OCI-LY1 (cell line): ENCODE measurements at regions not wholly inside any gene's neighbourhood (a gene's known extent, or its start where the extent isn't known, plus 50 kb on each side); places are given as distances from the start of the nearest gene placed in this dataset.

Source experiments
- H2AFZ ChIP-seq: fragments of 200-600 bp; sonication (generic), shearing (Covaris generic); 2 replicates; pipeline ENCODE4 v1.6.0; 2014; ENCODE audit warnings: antibody characterized with exemption, mild to moderate bottlenecking, low read length
- H3F3A ChIP-seq: fragments of 200-600 bp; sonication (generic), shearing (Covaris generic); 2 replicates; pipeline ENCODE4 v1.6.0; 2014; ENCODE audit warnings: mild to moderate bottlenecking, antibody characterized with exemption, low read length, moderate library complexity; ENCODE audit not compliant: insufficient read depth
- H3K27ac ChIP-seq: fragments of 200-600 bp; sonication (generic); 2 replicates; pipeline ENCODE4 v1.5.1; 2014; ENCODE audit warnings: low read length, mixed run types, mild to moderate bottlenecking, low read depth; ENCODE audit not compliant: poor library complexity, severe bottlenecking
- H3K27me3 ChIP-seq: fragments of 200-600 bp; sonication (generic); 2 replicates; pipeline ENCODE4 v1.6.0; 2014; ENCODE audit warnings: antibody characterized with exemption, mild to moderate bottlenecking, low read length, moderate library complexity; ENCODE audit not compliant: insufficient read depth
- H3K36me3 ChIP-seq: fragments of 200-600 bp; sonication (generic); 2 replicates; pipeline ENCODE4 v1.6.1; 2014; ENCODE audit warnings: mild to moderate bottlenecking, antibody characterized with exemption, low read length, moderate library complexity, mixed read lengths; ENCODE audit not compliant: insufficient read depth
- H3K4me1 ChIP-seq: fragments of 200-600 bp; sonication (generic); 2 replicates; pipeline ENCODE4 v1.5.1; 2014; ENCODE audit warnings: mild to moderate bottlenecking, low read length, moderate library complexity; ENCODE audit not compliant: insufficient read depth, severe bottlenecking
- H3K4me2 ChIP-seq: fragments of 200-600 bp; sonication (generic), shearing (Covaris generic); 2 replicates; pipeline ENCODE4 v1.6.1; 2014; ENCODE audit warnings: low read length
- H3K4me3 ChIP-seq: fragments of 200-600 bp; sonication (generic); 2 replicates; pipeline ENCODE4 v1.5.1; 2014; ENCODE audit warnings: low read length, low read depth, mild to moderate bottlenecking, mixed read lengths; ENCODE audit not compliant: poor library complexity, severe bottlenecking
- H3K79me2 ChIP-seq: fragments of 200-600 bp; shearing (Covaris generic); 2 replicates; pipeline ENCODE4 v1.6.1; 2016; ENCODE audit warnings: mixed run types, low read length, mixed read lengths; ENCODE audit not compliant: insufficient read depth
- H3K9ac ChIP-seq: fragments of 200-600 bp; sonication (generic), shearing (Covaris generic); 2 replicates; pipeline ENCODE4 v1.6.1; 2014; ENCODE audit warnings: mild to moderate bottlenecking, low read length, mixed read lengths
- H3K9me2 ChIP-seq: fragments of 200-600 bp; sonication (generic), shearing (Covaris generic); 2 replicates; pipeline ENCODE4 v1.6.1; 2014; ENCODE audit warnings: low read depth, mild to moderate bottlenecking, low read length, mixed read lengths
- H3K9me3 ChIP-seq: fragments of 200-600 bp; shearing (Covaris generic); 2 replicates; pipeline ENCODE4 v1.6.1; 2014; ENCODE audit warnings: low read length, mixed read lengths
- H4K20me1 ChIP-seq: fragments of 200-600 bp; sonication (generic), shearing (Covaris generic); 2 replicates; pipeline ENCODE4 v1.6.0; 2016; ENCODE audit warnings: mild to moderate bottlenecking, low read length; ENCODE audit not compliant: insufficient read depth
- EZH2 ChIP-seq: fragments of 200-600 bp; sonication (generic), shearing (Covaris generic); IDR thresholded peaks from 2 replicates; pipeline ENCODE4 v1.8.0; 2017; ENCODE audit warnings: borderline replicate concordance, mixed run types, mild to moderate bottlenecking, antibody characterized with exemption, low read length, moderate library complexity, mixed read lengths
- TF ChIP-seq, protein P1 (sequence below): fragments of 200-600 bp; sonication (generic), shearing (Covaris generic); IDR thresholded peaks from 2 replicates; pipeline ENCODE4 v1.5.1; 2017; ENCODE audit warnings: mild to moderate bottlenecking, antibody characterized with exemption, low read length, moderate library complexity, mixed read lengths

DNA sequence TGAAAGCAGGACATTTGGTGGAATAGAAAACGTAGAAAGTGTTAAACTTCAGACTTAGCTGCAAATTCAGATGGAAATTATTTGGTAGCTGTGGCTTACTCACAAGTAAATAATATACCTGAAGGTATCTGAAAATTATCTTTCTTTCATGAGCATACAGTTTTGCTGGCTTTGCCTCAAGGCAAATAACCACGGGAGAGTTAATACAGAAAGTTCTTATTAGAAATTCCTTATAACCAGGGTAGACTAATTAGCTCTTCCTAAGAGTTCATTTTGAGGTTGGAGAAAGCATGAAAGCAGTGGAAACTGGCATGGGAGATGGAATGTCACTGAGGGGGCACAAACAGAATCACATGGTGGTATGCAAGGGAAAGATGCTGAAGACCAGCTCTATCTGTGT is 217.5 kb downstream of the CD83 start:
- Histone ChIP-seq H3K27ac (no peak overlapping the region), H3K9ac (no peak overlapping the region), H3K27me3 (no peaks in the 10 kb centered on the region), H3K36me3 (no peaks in the 10 kb centered on the region), H4K20me1 (no peaks in the 10 kb centered on the region), H2AFZ (no peak overlapping the region), H3K9me2 (no peaks in the 10 kb centered on the region), H3K79me2 (no peaks in the 10 kb centered on the region), H3K4me1 (no peaks in the 10 kb centered on the region), H3F3A (no peaks in the 10 kb centered on the region), H3K4me2 (no peak overlapping the region), H3K4me3 (no peak overlapping the region), H3K9me3 (no peaks in the 10 kb centered on the region)
- no peak for TF ChIP-seq EZH2
- TF ChIP-seq, protein P1, sequence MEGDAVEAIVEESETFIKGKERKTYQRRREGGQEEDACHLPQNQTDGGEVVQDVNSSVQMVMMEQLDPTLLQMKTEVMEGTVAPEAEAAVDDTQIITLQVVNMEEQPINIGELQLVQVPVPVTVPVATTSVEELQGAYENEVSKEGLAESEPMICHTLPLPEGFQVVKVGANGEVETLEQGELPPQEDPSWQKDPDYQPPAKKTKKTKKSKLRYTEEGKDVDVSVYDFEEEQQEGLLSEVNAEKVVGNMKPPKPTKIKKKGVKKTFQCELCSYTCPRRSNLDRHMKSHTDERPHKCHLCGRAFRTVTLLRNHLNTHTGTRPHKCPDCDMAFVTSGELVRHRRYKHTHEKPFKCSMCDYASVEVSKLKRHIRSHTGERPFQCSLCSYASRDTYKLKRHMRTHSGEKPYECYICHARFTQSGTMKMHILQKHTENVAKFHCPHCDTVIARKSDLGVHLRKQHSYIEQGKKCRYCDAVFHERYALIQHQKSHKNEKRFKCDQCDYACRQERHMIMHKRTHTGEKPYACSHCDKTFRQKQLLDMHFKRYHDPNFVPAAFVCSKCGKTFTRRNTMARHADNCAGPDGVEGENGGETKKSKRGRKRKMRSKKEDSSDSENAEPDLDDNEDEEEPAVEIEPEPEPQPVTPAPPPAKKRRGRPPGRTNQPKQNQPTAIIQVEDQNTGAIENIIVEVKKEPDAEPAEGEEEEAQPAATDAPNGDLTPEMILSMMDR: no peak

DNA sequence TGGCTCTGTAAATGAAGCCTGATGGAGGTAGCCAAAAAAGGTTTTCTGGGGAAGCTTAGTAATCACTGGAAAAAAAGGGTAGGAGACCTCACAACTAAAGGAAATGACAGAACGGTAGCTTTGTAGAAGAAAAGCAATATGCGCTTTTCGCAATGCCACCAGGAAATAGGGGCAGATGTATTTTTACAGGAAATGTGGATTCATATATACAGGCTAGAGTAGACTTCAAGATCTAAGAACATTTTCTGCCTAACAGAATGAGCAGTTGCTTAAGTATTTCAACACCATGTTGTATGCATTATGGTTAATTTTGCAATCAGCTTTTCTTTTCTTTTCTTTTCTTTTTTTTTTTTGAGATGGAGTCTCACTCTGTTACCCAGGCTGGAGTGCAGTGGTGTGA is 219.6 kb downstream of the CD83 start:
- no peaks in the 10 kb centered on the region for H3K9me2 ChIP-seq
- H3K9ac ChIP-seq: no peak overlapping the region
- TF ChIP-seq, protein P1: no peak
- TF ChIP-seq EZH2: no peak
- no peaks in the 10 kb centered on the region for H3K36me3 ChIP-seq
- H2AFZ ChIP-seq: no peak overlapping the region
- no peaks in the 10 kb centered on the region for H4K20me1 ChIP-seq
- no peak overlapping the region for H3K27ac ChIP-seq
- no peaks in the 10 kb centered on the region for H3K27me3 ChIP-seq
- H3K4me3 ChIP-seq: no peak overlapping the region
- H3K4me1 ChIP-seq: no peaks in the 10 kb centered on the region
- no peaks in the 10 kb centered on the region for H3F3A ChIP-seq
- H3K9me3 ChIP-seq: no peaks in the 10 kb centered on the region
- no peaks in the 10 kb centered on the region for H3K79me2 ChIP-seq
- no peak overlapping the region for H3K4me2 ChIP-seq

GRCh38 chr6:14339172-14339571 is 221.6 kb downstream of the CD83 start:
- TF ChIP-seq EZH2: no peak
- TF ChIP-seq, protein P1: no peak
- Histone ChIP-seq H3K4me3 (no peak overlapping the region), H4K20me1 (no peaks in the 10 kb centered on the region), H3K9ac (no peak overlapping the region), H3K9me3 (no peaks in the 10 kb centered on the region), H3K36me3 (no peaks in the 10 kb centered on the region), H3K4me1 (no peaks in the 10 kb centered on the region), H3K27ac (no peak overlapping the region), H3F3A (no peaks in the 10 kb centered on the region), H2AFZ (no peak overlapping the region), H3K9me2 (no peaks in the 10 kb centered on the region), H3K79me2 (no peaks in the 10 kb centered on the region), H3K27me3 (no peaks in the 10 kb centered on the region), H3K4me2 (no peak overlapping the region)
